NB4 (cell line): ENCODE measurements at regions not wholly inside any gene's neighbourhood (a gene's known extent, or its start where the extent isn't known, plus 50 kb on each side); places are given as distances from the start of the nearest gene placed in this dataset.
"Not testable (repeated sequence)": the region's sequence is repeated elsewhere in the genome, so short reads cannot be mapped to it uniquely, and the experiment has no call there.

ENCODE experiments used
- DNase-seq: peaks from one replicate; pipeline ENCODE4 v3.0.0; 2010; ENCODE audit warnings: low read depth
- H3K4me3 ChIP-seq: one replicate; pipeline ENCODE4 v1.5.1; 2011; ENCODE audit warnings: mild to moderate bottlenecking, low read depth, low read length, moderate library complexity

DNA sequence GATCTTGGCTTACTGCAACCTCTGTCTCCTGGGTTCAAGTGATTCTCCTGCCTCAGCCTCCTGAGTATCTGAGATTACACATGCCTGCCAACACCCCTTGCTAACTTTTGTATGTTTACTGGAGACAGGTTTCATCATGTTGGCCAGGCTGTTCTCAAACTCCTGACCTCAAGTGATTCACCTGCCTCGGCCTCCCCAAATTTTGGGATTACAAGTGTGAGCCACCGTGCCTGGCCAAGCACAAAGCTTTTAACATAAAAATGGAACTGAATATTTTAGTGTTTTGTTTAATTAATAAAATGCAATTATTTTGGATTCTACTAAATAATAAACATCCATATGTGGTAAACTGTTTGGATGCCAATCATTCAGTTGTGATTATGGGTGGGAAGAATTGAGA, 255.2 kb downstream of the CWH43 start:
- H3K4me3 ChIP-seq, DNase-seq: not testable (repeated sequence)

DNA sequence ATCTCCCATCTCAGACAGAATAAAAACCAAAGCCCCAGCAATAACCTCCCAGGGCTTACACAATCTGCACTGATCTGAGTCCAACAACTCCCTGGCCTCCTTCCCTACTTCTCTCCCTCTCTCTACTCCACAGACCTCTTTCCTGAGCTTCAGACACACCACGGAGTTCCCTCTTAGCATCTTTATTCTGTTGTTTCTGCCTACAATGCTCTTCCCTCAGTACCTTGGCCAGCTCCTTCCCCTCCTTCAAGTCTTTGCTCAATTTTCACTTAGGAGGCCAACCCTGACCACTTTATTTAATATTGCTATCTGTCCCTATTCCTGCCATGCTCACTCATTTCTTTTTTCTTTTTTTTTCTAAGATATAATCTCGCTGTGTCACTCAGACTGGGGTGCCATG, 276.7 kb downstream of the CWH43 start:
- H3K4me3 ChIP-seq, result not testable (repeated sequence)
- peak; percentile 0 for DNase-seq

GRCh38 chr4:49270435-49270834, 284.4 kb downstream of the CWH43 start:
- DNase-seq, H3K4me3 ChIP-seq: not testable (repeated sequence)

- not testable (repeated sequence) for DNase-seq, H3K4me3 ChIP-seq
These were observed 284.8 kb downstream of the CWH43 start for GRCh38 chr4:49270912-49271311.

DNA sequence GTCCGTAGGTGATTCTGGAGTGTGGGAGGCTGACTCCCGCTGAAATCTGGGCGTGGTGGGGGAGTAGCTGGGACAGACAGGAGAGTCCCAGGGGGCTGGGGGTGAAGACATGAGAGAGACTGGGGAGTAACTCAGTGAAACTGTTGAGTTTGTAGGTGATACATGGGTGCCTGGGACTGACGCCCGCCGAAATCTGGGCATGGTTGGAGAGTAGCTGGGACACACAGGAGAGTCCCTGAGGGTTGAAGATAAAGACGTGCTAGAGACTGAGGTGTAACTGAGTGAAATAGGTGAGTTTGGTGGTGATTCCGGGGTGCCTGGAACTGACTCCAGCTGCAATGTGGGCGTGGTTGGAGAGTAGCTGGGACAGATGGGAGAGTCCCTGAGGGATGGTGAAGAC, 299.8 kb downstream of the CWH43 start:
- not testable (repeated sequence) for DNase-seq, H3K4me3 ChIP-seq

DNA sequence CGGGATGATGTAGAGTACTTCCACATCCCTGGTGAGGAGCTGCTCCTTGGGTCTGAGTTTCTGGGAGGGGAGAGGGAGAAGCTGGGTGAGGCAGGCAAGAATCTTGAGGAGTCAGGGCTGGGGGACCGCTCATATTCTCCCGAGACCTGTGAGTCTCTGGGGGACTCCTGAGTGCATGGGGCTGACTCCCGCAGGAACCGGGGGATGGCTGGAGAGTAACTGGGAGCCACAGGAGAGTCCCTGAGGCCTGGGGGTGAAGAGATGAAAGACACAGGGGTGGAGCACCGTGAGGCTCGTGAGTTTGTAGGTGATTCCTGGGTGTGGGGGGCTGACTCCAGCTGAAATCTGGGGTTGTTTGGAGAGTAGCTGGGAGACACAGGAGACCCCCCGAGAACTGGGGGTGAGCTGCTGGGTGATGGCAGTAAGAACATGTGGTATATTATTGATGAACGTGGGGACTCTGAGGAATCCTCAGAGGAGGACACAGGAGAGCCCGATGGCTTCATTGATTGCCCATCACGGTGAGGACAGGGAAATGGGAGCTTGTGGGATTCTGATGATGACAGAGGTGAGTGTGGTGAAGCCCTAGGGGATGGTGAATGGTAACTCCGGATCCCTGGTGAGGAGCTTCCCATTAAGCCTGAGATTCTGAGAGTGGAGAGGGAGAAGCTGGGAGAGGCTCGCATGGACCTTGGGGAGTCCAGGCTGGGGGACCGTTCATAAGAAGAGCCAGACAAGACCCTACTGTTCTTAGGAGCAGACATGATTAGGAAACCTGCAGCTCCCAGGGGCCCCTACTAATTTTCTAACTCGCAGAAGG, 301.1 kb downstream of the CWH43 start:
- DNase-seq, H3K4me3 ChIP-seq: not testable (repeated sequence)

- H3K4me3 ChIP-seq, result not testable (repeated sequence)
- DNase-seq, result peak; percentile 17
These were observed 301.8 kb downstream of the CWH43 start for GRCh38 chr4:49287893-49288292.

GRCh38 chr4:49288796-49289195, 302.7 kb downstream of the CWH43 start:
- DNase-seq, H3K4me3 ChIP-seq: not testable (repeated sequence)

DNA sequence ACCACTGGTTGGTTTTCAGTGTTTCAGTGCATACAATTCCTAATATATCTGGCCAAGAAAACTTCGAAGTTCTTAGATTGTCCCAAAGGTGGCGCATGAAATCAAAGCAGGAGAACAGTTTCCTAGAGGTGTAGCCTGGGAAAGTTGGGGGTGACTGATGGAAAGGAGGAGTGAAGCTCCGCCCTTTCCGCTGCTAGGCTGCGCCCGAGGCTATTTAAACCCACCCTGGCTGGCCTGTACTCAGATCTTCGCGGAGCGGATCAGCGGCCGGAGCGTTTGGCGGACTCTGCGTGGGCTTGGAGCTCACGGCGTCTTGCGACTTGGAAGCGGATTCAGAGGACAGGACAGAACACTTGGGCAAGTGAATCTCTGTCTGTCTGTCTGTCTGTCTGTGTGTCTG, 328.7 kb downstream of the CWH43 start:
- not testable (repeated sequence) for H3K4me3 ChIP-seq, DNase-seq

- H3K4me3 ChIP-seq, DNase-seq: not testable (repeated sequence)
These were observed 334.8 kb downstream of the CWH43 start for GRCh38 chr4:49320725-49321410.

- DNase-seq, H3K4me3 ChIP-seq: not testable (repeated sequence)
These were observed 335.6 kb downstream of the CWH43 start for GRCh38 chr4:49321511-49322300.

DNA sequence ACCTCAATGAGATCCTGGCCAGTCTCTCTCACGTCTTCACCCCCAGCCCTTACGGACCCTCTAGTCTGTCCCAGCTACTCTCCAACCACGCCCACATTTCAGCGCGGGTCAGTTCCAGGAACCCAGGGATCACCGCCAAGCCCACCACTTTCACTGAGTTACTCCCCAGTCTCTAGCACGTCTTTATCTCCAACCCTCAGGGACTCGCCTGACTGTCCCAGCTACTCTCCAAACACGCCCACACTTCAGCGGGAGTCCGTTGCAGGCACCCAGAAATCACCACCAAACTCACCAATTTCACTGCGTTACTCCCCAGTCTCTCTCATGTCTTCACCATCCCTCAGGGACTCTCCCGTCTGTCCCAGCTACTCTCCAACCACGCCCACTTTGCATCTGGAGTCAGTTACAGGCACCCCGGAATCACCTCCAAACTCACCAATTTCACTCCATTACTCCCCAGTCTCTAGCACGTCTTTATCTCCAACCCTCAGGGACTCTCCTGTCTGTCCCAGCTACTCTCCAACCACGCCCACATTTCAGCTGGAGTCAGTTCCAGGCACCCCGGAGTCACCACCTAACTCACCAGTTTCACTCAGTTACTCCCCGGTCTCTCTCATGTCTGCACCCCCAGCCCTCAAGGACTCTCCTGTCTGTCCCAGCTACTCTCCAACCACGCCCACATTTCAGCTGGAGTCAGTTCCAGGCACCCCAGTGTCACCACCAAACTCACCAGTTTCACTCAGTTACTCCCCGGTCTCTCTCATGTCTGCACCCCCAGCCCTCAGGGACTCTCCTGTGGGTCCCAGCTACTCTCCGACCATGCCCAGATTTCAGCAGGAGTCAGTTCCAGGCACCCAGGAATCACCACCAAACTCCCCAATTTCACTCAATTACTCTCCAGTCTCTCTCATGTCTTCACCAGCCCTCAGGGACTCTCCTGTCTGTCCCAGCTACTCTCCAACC, 336.8 kb downstream of the CWH43 start:
- not testable (repeated sequence) for H3K4me3 ChIP-seq, DNase-seq

DNA sequence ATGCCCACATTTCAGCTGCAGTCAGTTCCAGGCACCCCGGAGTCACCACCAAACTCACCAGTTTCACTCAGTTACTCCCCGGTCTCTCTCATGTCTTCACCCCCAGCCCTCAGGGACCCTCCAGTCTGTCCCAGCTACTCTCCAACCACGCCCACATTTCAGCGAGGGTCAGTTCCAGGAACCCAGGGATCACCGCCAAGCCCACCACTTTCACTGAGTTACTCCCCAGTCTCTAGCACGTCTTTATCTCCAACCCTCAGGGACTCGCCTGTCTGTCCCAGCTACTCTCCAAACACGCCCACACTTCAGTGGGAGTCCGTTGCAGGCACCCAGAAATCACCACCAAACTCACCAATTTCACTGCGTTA, 337.5 kb downstream of the CWH43 start:
- not testable (repeated sequence) for H3K4me3 ChIP-seq, DNase-seq
